Activated CD8-positive, alpha-beta T cell treated with anti-CD3 and anti-CD28 coated beads for 36 hours (primary cell): ENCODE measurements at regions not wholly inside any gene's neighbourhood (a gene's known extent, or its start where the extent isn't known, plus 50 kb on each side); places are given as distances from the start of the nearest gene placed in this dataset.

ENCODE experiments used
- ATAC-seq: fragments of 200-7000 bp; cut with Tn5 transposase; one replicate; pipeline ENCODE4 v1.10.0; 2021; ENCODE audit warnings: mild to moderate bottlenecking, moderate library complexity
- CTCF ChIA-PET: fragments of 350-600 bp; sonication (Branson Sonifier 250); formaldehyde crosslinking; loops from one replicate; lab custom pipeline; 2021; ENCODE audit warnings: antibody characterized with exemption; lab: Charles Lee
- POLR2A ChIA-PET: fragments of 350-600 bp; sonication (Branson Sonifier 250); formaldehyde crosslinking; loops from one replicate; lab custom pipeline; 2021; ENCODE audit warnings: antibody characterized with exemption; lab: Charles Lee
- DNase-seq: peaks from one replicate; pipeline ENCODE4 v3.0.0-alpha.2; 2020
- H3K27ac Mint-ChIP-seq: one replicate; pipeline ENCODE4 v1.8.0; 2021; ENCODE audit warnings: mild to moderate bottlenecking, mixed read lengths
- H3K27me3 Mint-ChIP-seq: one replicate; pipeline ENCODE4 v1.8.0; 2021; ENCODE audit warnings: mixed read lengths
- H3K36me3 Mint-ChIP-seq: one replicate; pipeline ENCODE4 v1.8.0; 2021; ENCODE audit warnings: low read depth, mixed read lengths
- H3K4me1 Mint-ChIP-seq: one replicate; pipeline ENCODE4 v1.8.0; 2021; ENCODE audit warnings: low read depth, mixed read lengths
- H3K4me3 Mint-ChIP-seq: one replicate; pipeline ENCODE4 v1.8.0; 2021; ENCODE audit warnings: mild to moderate bottlenecking, moderate library complexity, mixed read lengths
- H3K9me3 Mint-ChIP-seq: one replicate; pipeline ENCODE4 v1.8.0; 2021; ENCODE audit warnings: mixed read lengths
- intact Hi-C: fragments of 100-400 bp; cut with micrococcal nuclease; formaldehyde crosslinking; loops from one replicate; pipeline ENCODE4 v1.10.0; 2022
- TF ChIP-seq, protein P1 (sequence below): fragments of 200-600 bp; IDR thresholded peaks from one replicate; pipeline ENCODE4 v1.8.0; 2022; ENCODE audit warnings: antibody characterized with exemption, mild to moderate bottlenecking

DNA sequence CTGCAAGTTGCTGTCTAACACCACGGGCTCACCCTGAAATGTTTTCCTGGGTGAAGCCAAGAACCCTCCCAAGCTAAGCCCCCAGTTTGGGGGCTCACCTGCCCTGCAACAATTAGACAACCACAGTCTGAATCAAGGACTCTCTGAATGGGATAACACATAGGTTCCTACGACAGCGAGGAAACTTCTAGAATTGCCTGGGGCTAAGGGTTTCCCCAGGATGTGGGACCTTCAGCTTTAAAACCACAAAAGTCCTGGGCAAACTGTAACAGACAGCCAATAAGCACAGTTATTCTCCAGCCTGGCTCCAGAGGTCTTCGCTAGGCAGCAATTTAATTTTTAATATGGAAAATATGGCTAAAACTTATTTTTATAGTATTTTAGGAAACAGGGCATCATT, 162.6 kb downstream of the PRKX start:
- no peaks in the 10 kb centered on the region for H3K4me1 Mint-ChIP-seq
- intact Hi-C loops, result no loop called here
- POLR2A ChIA-PET, result no interaction called here
- DNase-seq, result no peak
- no peaks in the 10 kb centered on the region for H3K9me3 Mint-ChIP-seq
- H3K27me3 Mint-ChIP-seq, result peaks cover 10% of the 10 kb centered on the region
- TF ChIP-seq, protein P1, sequence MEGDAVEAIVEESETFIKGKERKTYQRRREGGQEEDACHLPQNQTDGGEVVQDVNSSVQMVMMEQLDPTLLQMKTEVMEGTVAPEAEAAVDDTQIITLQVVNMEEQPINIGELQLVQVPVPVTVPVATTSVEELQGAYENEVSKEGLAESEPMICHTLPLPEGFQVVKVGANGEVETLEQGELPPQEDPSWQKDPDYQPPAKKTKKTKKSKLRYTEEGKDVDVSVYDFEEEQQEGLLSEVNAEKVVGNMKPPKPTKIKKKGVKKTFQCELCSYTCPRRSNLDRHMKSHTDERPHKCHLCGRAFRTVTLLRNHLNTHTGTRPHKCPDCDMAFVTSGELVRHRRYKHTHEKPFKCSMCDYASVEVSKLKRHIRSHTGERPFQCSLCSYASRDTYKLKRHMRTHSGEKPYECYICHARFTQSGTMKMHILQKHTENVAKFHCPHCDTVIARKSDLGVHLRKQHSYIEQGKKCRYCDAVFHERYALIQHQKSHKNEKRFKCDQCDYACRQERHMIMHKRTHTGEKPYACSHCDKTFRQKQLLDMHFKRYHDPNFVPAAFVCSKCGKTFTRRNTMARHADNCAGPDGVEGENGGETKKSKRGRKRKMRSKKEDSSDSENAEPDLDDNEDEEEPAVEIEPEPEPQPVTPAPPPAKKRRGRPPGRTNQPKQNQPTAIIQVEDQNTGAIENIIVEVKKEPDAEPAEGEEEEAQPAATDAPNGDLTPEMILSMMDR, result no peak
- H3K36me3 Mint-ChIP-seq, result no peaks in the 10 kb centered on the region
- no peak overlapping the region for H3K4me3 Mint-ChIP-seq
- CTCF ChIA-PET, result no interaction called here
- no peak for ATAC-seq
- no peak overlapping the region for H3K27ac Mint-ChIP-seq

DNA sequence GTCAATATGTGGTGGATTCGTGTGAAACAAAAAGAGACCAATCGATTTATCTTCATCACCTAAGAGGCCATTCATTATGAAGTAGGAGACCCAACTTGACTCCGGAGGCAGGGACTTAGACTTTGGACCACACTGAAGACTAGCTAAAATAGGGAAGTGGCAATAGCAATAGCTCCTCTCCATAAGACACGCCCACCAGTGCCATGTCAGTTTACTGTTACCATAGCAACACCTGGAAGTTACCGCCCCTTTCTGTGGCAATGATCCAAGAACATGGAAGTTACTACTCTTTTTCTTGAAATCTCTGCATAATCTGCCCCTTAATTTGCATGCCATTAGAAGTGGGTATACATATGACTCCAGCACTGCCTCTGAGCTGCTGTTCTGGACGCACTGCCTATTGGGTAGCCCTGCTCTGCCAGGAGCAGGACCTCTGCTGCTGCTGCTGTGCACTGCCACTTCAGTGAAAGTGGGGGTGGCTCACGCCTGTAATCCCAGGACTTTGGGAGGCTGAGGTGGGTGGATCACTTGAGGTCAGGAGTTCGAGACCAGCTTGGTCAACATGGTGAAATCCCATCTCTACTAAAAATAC, 163.2 kb downstream of the PRKX start:
- ChIA-PET CTCF (no interaction called here), POLR2A (no interaction called here)
- TF ChIP-seq, protein P1, result no peak
- no peak for ATAC-seq
- no peak for DNase-seq
- Mint-ChIP-seq H3K4me3 (no peak overlapping the region), H3K4me1 (no peaks in the 10 kb centered on the region), H3K9me3 (no peaks in the 10 kb centered on the region), H3K27ac (no peak overlapping the region), H3K36me3 (no peaks in the 10 kb centered on the region), H3K27me3 (peaks cover 10% of the 10 kb centered on the region)
- intact Hi-C loops, result no loop called here

DNA sequence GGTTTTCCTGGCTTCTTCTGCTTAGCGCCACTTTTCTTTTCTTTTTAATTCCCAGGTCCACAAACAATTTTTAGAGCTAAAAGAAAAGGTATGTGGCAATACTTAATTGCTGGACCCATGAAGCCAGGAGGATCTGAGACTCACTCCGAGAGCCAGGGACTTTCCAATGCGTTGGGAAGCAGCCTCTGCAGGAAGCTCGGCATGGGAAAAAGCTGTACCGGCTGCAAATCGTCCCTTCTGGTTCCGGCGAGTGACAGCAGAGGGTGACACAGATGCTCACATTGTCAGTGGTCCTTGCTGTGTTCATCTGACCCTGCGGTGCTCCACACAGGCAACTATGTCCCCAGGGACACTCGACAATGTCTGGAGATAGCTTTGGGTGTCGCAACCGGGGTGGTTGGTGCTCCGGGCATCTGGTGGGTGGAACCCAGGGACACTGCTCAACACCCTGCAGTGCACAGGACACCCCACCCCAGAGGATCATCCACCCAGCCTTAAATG, 164.0 kb downstream of the PRKX start:
- peaks cover 10% of the 10 kb centered on the region for H3K27me3 Mint-ChIP-seq
- no peaks in the 10 kb centered on the region for H3K36me3 Mint-ChIP-seq
- H3K4me3 Mint-ChIP-seq, result no peak overlapping the region
- H3K4me1 Mint-ChIP-seq, result no peaks in the 10 kb centered on the region
- no peaks in the 10 kb centered on the region for H3K9me3 Mint-ChIP-seq
- no peak for DNase-seq
- TF ChIP-seq, protein P1, result no peak
- CTCF ChIA-PET, result no interaction called here
- POLR2A ChIA-PET, result interaction anchor here (0.5 kb wide), 1 partner anchor 191 kb away, joined by 4 read pairs; no protein-coding TSS in a partner anchor
- no peak overlapping the region for H3K27ac Mint-ChIP-seq
- ATAC-seq, result no peak
- intact Hi-C loops, result no loop called here

DNA sequence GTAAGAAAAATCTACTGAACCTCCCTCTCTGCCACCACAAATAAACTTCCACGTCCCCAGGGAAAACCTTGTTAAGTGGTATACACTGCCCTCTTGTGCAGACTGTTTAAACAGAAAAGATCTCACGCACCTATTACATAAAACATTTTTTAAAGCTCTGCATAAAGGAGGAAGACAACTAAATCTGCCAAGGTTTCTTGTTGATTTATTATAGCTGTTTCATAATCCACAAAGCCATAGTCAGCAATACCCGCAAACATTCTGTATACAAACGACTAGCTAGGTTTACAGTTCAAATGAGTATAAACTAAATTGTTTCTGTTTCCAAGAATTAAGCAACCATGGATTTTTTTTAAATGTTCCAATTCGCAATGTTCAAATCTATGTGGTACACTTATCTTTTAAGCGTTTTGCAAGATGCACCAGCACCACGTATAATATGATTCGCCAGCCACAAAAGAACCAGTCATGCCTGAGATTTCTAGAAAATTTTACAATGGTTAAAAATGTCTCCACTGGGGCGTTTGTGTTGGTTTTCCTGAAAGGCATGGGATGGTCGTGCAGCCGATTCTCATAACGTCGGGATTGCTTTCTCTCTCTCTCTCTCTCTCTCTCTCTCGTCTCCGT, 164.6 kb downstream of the PRKX start:
- H3K4me3 Mint-ChIP-seq, result no peak overlapping the region
- intact Hi-C loops, result no loop called here
- POLR2A ChIA-PET, result interaction anchor here (0.5 kb wide), 1 partner anchor 190 kb away, joined by 4 read pairs; no protein-coding TSS in a partner anchor
- no peaks in the 10 kb centered on the region for H3K9me3 Mint-ChIP-seq
- peaks cover 10% of the 10 kb centered on the region for H3K27me3 Mint-ChIP-seq
- CTCF ChIA-PET, result no interaction called here
- ATAC-seq (no peak), DNase-seq (no peak)
- no peaks in the 10 kb centered on the region for H3K36me3 Mint-ChIP-seq
- no peaks in the 10 kb centered on the region for H3K4me1 Mint-ChIP-seq
- H3K27ac Mint-ChIP-seq, result no peak overlapping the region
- TF ChIP-seq, protein P1, result no peak

DNA sequence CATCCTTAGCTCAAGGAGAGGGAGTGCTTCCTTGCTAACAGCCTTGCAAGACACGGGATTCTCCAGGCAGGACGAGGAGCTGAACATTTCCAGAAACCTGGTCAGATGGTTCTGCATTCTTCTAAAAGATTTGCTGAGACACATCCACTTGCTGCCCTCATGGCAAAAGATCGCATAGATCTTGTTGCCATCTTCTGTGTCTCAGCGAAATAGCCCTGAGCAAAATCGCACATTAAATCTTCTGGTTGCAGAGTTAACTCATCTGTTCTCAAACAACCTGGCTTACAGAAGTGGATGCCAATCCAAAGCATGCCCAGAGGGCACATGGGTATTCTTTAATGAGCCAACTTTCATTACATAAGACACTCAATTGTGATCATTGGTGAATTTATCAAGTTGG, 167.5 kb downstream of the PRKX start:
- POLR2A ChIA-PET, result interaction anchor here (0.7 kb wide), 1 partner anchor 8 kb away, joined by 3 read pairs; no protein-coding TSS in a partner anchor
- H3K27ac Mint-ChIP-seq, result no peak overlapping the region
- ATAC-seq (no peak), DNase-seq (no peak)
- H3K4me3 Mint-ChIP-seq, result no peak overlapping the region
- CTCF ChIA-PET, result no interaction called here
- H3K4me1 Mint-ChIP-seq, result no peaks in the 10 kb centered on the region
- H3K36me3 Mint-ChIP-seq, result no peaks in the 10 kb centered on the region
- H3K9me3 Mint-ChIP-seq, result peaks cover 4% of the 10 kb centered on the region
- TF ChIP-seq, protein P1, result no peak
- peaks cover 8% of the 10 kb centered on the region for H3K27me3 Mint-ChIP-seq
- intact Hi-C loops, result no loop called here
